ENCODE measurements at regions not wholly inside any gene's neighbourhood (a gene's known extent, or its start where the extent isn't known, plus 50 kb on each side); places are given as distances from the start of the nearest gene placed in this dataset.

DNA sequence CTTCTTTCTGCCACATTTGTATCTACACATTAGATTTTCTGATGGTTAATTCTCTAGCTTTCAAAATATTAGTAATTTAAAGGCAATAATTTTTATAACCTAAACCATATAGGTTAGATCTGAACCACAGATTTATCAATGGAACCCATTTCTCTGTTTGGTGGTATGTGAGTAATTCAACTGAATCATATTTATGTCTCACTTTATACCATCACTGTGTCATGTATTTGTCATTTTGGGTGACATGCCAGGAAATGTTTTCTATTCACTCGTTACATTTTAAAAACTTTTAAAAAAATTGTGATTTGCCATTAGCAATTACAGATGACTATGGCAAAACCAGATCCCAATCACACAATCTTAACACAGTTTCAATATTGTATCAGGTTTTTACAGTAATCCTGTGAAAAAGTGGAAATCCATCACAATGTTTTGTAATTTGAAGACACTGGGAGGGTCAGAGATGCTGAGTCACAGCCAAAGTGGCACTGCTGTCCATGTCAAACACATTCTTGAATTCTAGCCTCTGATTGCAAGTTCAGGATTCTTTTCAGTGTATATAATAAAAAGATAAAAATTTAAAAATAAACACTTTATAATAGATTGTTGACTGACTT lies 356.0 kb upstream of the RBMS3 start:
- H3K9me3 ChIP-seq (ENCODE audit: control insufficient read depth, low read depth, low read length): no peaks in the 10 kb centered on the region
- no peaks in the 10 kb centered on the region for H3K79me2 ChIP-seq (ENCODE audit: control insufficient read depth, insufficient read depth, low read length)
- no peak overlapping the region for H3K27ac ChIP-seq (ENCODE audit: control insufficient read depth, insufficient read depth, low read length)
- no peak overlapping the region for H3K4me3 ChIP-seq (ENCODE audit: control insufficient read depth in 2 of 3, extremely low read depth in 1 of 3, insufficient read depth in 2 of 3, low read depth in 1 of 3, low read length in 3 of 3)
- dilution Hi-C loops (cut with MboI; ENCODE audit: extremely low pct_ligation_motif_present, low sequenced_read_pairs): no loop called here
- no peaks in the 10 kb centered on the region for H3K27me3 ChIP-seq (ENCODE audit: control insufficient read depth, extremely low read depth, insufficient read depth, low read length)
- no peak overlapping the region for H3K9ac ChIP-seq (ENCODE audit: control insufficient read depth, extremely low read depth, insufficient read depth, low read length)
- H3K9me1 ChIP-seq (ENCODE audit: control insufficient read depth, extremely low read depth, insufficient read depth, low read length): no peaks in the 10 kb centered on the region
- no peak for FAIRE-seq
- no peaks in the 10 kb centered on the region for H3K36me3 ChIP-seq (ENCODE audit: control insufficient read depth in 2 of 2, extremely low read depth in 1 of 2, insufficient read depth in 2 of 2, low read length in 2 of 2)
- H3K4me1 ChIP-seq (ENCODE audit: control insufficient read depth, extremely low read depth, insufficient read depth, low read length): no peaks in the 10 kb centered on the region
- DNase-seq (ENCODE audit: low read depth, low spot score): no peak
- no peaks in the 10 kb centered on the region for H4K20me1 ChIP-seq (ENCODE audit: control insufficient read depth, extremely low read depth, insufficient read depth, low read length)
- H2AFZ ChIP-seq (ENCODE audit: control insufficient read depth, low read length): no peak overlapping the region
- no peak overlapping the region for H3K4me2 ChIP-seq (ENCODE audit: control insufficient read depth, extremely low read depth, insufficient read depth, low read depth, low read length)
- TF ChIP-seq, protein P1, sequence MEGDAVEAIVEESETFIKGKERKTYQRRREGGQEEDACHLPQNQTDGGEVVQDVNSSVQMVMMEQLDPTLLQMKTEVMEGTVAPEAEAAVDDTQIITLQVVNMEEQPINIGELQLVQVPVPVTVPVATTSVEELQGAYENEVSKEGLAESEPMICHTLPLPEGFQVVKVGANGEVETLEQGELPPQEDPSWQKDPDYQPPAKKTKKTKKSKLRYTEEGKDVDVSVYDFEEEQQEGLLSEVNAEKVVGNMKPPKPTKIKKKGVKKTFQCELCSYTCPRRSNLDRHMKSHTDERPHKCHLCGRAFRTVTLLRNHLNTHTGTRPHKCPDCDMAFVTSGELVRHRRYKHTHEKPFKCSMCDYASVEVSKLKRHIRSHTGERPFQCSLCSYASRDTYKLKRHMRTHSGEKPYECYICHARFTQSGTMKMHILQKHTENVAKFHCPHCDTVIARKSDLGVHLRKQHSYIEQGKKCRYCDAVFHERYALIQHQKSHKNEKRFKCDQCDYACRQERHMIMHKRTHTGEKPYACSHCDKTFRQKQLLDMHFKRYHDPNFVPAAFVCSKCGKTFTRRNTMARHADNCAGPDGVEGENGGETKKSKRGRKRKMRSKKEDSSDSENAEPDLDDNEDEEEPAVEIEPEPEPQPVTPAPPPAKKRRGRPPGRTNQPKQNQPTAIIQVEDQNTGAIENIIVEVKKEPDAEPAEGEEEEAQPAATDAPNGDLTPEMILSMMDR (optimal IDR thresholded peaks at IDR 0.05 in 1 of 3, IDR thresholded peaks at IDR 0.05 in 1 of 3, conservative IDR thresholded peaks at IDR 0.05 in 1 of 3; ENCODE audit: extremely low read depth in 1 of 3, insufficient read depth in 2 of 3, low read length in 3 of 3): no peak
- TF ChIP-seq EZH2 (IDR thresholded peaks at IDR 0.05; ENCODE audit: low read length): no peak

DNA sequence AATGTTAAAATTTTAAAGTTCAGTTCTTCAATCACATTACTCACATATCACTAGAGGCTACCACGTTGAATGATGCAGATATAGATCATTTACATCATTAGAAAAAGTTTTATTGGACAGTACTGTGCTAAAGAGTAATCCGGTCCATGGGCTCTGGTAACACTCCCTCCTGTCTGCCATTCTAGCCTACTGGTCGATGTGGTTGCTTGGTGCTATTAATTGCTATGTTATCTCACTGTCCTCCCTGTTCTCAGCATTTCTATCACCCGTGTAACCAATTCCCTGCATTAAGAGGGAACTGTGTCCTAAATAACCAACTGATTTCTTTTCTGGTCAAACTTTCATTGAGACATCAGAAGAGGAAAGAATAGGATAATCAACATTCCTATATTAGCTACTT lies 347.5 kb upstream of the RBMS3 start:
- dilution Hi-C loops (cut with MboI; ENCODE audit: extremely low pct_ligation_motif_present, low sequenced_read_pairs): no loop called here
- no peak overlapping the region for H3K9ac ChIP-seq (ENCODE audit: control insufficient read depth, extremely low read depth, insufficient read depth, low read length)
- H3K4me3 ChIP-seq (ENCODE audit: control insufficient read depth in 2 of 3, extremely low read depth in 1 of 3, insufficient read depth in 2 of 3, low read depth in 1 of 3, low read length in 3 of 3): no peak overlapping the region
- H3K9me3 ChIP-seq (ENCODE audit: control insufficient read depth, low read depth, low read length): no peaks in the 10 kb centered on the region
- no peaks in the 10 kb centered on the region for H3K79me2 ChIP-seq (ENCODE audit: control insufficient read depth, insufficient read depth, low read length)
- no peak for DNase-seq (ENCODE audit: low read depth, low spot score)
- no peak overlapping the region for H3K4me2 ChIP-seq (ENCODE audit: control insufficient read depth, extremely low read depth, insufficient read depth, low read depth, low read length)
- no peaks in the 10 kb centered on the region for H4K20me1 ChIP-seq (ENCODE audit: control insufficient read depth, extremely low read depth, insufficient read depth, low read length)
- H3K27ac ChIP-seq (ENCODE audit: control insufficient read depth, insufficient read depth, low read length): no peak overlapping the region
- no peaks in the 10 kb centered on the region for H3K36me3 ChIP-seq (ENCODE audit: control insufficient read depth in 2 of 2, extremely low read depth in 1 of 2, insufficient read depth in 2 of 2, low read length in 2 of 2)
- no peak for FAIRE-seq
- H3K4me1 ChIP-seq (ENCODE audit: control insufficient read depth, extremely low read depth, insufficient read depth, low read length): no peaks in the 10 kb centered on the region
- no peaks in the 10 kb centered on the region for H3K27me3 ChIP-seq (ENCODE audit: control insufficient read depth, extremely low read depth, insufficient read depth, low read length)
- H3K9me1 ChIP-seq (ENCODE audit: control insufficient read depth, extremely low read depth, insufficient read depth, low read length): no peaks in the 10 kb centered on the region
- no peak for TF ChIP-seq EZH2 (IDR thresholded peaks at IDR 0.05; ENCODE audit: low read length)
- TF ChIP-seq, protein P1 (optimal IDR thresholded peaks at IDR 0.05 in 1 of 3, IDR thresholded peaks at IDR 0.05 in 1 of 3, conservative IDR thresholded peaks at IDR 0.05 in 1 of 3; ENCODE audit: extremely low read depth in 1 of 3, insufficient read depth in 2 of 3, low read length in 3 of 3): no peak
- H2AFZ ChIP-seq (ENCODE audit: control insufficient read depth, low read length): no peak overlapping the region

All from keratinocyte (primary cell).